GM19468 (cell line): ENCODE measurements at regions not wholly inside any gene's neighbourhood (a gene's known extent, or its start where the extent isn't known, plus 50 kb on each side); places are given as distances from the start of the nearest gene placed in this dataset.
"Not testable (repeated sequence)": the region's sequence is repeated elsewhere in the genome, so short reads cannot be mapped to it uniquely, and the experiment has no call there.

Experiments
- ATAC-seq: cut with Tn5 transposase; IDR thresholded peaks from one replicate; pipeline ENCODE4 v1.9.1; 2021; ENCODE audit warnings: mild to moderate bottlenecking, moderate library complexity, moderate number of reproducible peaks; ENCODE audit not compliant: unreplicated experiment; ENCODE audit errors: extremely low read depth

- no peak for ATAC-seq
Observed at GRCh38 chr3:68676136-68676535, 256.2 kb downstream of the TAFA4 start.

DNA sequence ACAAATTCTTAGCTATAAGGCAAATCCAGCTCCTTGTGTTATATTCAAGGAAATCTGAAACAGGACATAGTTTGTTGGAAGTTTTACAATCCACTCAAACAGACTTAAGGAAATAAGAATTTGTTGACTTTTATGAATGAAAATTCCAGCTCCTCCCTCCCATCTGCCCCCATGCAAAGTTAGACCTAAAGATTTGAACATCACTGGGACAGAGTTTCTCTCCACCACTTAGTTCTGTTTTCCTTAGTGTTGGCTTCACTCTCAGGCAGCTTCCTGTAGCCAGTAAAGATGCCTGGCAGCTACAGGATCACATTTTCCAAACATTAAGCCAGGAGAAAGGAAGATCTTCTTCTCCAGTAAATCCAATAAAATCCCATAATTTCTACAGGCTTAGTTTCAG lies 265.0 kb downstream of the TAFA4 start:
- ATAC-seq: no peak

DNA sequence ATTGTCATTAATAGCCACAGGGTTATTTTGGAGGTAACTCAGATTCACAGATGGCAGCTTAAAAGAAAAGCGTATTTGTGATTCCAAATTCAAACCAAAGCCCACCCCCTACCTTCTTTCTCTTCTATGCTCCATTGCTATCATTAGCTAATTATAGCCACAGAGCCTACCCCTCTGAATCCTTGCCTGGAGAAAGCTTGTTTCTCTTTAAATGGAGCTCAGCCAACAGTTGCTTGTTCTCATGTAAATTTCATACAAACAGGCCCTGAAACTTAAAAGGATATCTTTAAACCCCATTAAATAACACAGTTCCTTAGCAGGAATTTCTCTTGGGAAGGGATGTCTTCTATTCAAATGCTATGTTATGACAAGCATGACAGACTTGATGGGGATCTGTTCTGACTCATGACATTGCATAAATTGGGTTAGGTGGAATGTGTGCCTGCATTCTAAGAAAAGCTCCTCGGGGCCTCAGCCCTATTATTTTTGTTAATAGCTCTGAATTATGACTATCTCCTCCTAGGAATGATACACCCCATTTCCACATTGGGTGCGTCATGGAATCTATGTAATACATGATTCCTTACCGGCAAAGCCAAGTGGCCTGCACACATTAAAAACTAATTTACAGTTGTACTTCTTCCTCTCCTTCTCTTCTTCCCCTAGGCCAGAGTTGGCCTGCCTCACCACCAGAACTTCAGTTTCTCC lies 265.8 kb downstream of the TAFA4 start:
- ATAC-seq: no peak

GRCh38 chr3:68664276-68664675 lies 268.1 kb downstream of the TAFA4 start:
- no peak for ATAC-seq

GRCh38 chr3:68662176-68662575 lies 270.2 kb downstream of the TAFA4 start:
- no peak for ATAC-seq

DNA sequence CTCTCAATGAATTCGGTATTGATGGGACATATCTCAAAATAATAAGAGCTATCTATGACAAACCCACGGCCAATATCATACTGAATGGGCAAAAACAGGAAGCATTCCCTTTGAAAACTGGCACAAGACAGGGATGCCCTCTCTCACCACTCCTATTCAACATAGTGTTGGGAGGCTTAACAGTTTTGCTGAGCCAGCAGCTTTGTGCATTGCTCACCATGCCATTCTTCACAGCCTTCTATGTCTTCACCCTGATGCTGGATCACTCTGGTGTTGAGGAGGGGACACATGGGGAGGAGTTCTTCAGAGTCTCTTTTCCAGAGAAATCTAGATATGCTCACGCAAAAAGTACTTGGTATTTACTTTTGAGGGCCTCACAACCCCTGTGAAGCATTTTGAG lies 281.7 kb downstream of the TAFA4 start:
- ATAC-seq: not testable (repeated sequence)

- ATAC-seq: no peak
Observed at GRCh38 chr3:68648494-68648893, 283.9 kb downstream of the TAFA4 start.

DNA sequence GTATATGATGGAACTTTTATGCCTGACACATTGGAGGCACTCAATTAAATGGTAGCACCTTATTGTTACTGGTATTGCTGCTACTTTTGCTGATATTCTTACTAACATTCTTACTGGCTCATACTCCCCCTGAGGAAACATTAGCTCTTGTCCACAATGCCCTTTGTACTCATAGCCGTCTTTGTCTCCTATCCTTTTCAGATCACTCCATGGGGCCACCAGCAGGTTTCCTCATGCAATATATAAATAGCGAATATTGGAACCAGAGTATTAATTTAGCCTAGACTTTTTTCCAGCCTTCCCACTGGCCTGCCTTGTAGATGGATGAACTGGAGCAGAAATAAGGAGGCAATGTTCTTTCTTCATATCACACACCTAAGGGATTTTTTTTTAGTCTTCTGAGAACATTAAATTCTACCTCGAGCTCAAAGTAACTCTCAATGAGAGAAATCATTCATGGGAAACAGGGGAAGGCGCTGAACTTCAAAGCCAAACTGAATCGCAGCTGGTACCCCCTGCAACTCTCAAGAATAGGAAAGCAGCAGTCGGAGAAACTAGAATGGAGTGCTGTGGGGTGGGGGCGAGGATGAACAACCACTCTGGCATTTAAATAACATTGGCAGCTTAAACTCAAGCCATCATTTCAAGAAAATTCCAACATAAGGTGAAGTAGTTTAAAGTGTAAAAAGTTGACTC lies 300.3 kb downstream of the TAFA4 start:
- ATAC-seq: no peak

DNA sequence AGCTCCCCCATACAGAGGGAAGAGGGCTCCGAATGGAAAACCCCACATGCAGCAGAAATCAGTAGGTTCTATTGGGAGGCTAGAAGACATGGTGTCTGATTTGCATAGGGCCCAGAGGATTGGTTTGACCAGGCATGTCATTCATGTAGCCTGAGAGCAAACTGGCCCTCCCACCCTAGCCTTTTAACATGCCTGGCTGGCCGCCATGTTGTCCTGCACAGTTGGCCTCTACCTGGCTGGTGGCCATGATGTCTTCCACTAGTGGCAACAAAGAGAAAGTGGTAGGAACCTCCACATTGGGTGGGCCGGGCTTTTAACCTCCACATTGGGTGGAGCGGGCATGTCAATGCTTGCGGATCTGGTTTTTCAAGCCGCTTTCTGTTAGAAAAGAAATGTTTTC lies 312.1 kb downstream of the TAFA4 start:
- ATAC-seq: no peak

GRCh38 chr3:68614087-68614486 lies 318.3 kb downstream of the TAFA4 start:
- ATAC-seq: no peak

DNA sequence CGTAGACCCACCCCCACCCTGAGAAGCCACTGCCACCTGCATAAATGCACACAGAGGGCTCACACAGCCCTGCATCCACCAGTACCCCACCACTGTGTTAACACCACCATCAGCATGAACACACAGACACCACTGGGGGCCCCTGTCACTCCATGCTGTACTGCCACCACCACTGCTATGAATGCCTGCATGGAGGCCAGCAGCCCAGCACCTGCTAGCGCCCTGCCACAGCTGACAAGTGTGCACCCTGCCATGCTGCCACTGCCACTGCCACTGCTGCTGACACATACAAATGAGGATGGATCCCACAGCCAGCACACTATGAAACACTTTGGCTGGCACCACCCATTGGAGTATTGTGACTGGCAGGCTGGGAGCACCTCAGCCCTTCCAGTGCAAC lies 361.0 kb downstream of the TAFA4 start:
- no peak for ATAC-seq

GRCh38 chr3:68560728-68561127 lies 371.6 kb downstream of the TAFA4 start:
- no peak for ATAC-seq

- no peak for ATAC-seq
Observed at GRCh38 chr3:68535782-68536181, 396.6 kb downstream of the TAFA4 start.

- no peak for ATAC-seq
Observed at GRCh38 chr3:68523330-68523729, 409.0 kb downstream of the TAFA4 start.

- ATAC-seq: no peak
Observed at GRCh38 chr3:68515237-68515636, 417.1 kb downstream of the TAFA4 start.

DNA sequence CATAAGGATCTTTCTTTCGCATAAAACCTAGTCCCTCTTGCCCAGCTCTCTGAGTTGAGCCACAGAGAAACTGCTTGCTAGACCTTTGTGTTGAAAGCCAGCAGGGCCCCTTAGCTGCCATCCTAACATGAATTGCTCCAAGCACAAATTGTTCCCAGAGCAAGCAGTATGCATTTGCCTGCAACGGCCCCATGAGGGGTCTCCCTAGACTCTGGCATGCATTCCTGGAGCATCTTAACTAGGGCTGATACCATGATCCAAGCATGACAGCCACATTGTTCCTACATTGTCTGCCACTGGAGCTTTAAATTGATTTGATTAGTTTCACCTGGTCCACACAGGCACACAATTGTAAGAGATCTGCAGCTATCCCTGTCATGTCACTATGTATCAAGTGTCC lies 428.1 kb downstream of the TAFA4 start:
- no peak for ATAC-seq

GRCh38 chr3:68485845-68486244 lies 446.5 kb downstream of the TAFA4 start:
- not testable (repeated sequence) for ATAC-seq

DNA sequence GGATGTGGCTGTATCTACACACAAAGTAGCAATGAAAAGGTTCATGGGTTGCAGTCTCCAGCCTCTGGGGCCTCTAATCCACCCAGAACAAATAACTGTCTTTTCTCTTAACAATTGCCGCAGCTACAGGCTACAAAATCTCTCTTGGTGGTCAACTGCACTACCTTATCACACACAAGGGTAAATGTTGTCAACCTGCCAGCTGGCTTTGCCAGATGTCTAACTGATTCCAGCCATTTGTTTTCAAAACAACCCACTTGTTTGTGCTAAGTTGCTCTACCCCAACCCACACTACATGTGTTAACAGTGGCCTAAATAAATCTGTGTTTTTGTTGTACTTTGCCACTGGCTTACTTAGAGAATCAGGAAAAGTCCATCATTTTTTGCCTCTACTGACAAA lies 447.3 kb downstream of the TAFA4 start:
- no peak for ATAC-seq

DNA sequence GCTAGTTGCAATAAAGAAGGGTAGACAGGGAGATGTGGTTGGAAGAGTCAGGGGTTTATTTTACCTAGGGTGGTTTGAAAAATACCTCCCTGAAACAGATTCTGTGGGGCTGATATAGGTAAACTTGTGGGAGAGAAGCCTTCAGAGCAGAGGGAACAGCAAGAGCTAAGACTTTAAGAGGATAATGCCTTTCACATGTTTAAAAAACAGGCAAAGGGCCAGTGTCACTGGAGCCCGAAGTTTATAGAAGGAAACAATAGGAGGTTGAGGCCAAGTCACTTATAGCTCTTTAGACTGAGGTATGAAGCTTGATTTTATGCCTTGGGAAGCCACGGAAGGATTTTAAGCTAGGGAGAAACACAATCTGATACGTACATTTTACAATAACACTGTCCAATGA lies 448.7 kb downstream of the TAFA4 start:
- no peak for ATAC-seq

- ATAC-seq: no peak
Observed at GRCh38 chr3:68483041-68483440, 449.3 kb downstream of the TAFA4 start.

DNA sequence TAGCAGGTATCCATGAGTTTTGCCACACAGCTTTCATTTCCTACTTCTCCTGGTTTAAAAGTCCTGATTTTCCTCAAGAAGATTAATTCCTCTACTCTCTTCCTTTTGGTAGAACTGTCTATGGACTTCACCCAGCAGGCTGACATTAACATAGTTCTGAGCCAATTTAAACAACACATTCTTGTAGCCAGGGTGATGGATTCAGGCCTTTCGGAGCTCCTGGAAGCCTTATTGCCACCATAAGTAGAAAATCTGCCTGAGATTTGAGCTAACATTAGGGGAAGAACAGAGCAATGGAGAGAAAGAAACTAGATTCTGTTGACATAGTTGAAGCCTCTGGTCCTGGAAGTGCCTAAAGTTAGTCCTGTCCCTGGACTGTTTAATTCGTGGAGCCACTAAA lies 449.8 kb downstream of the TAFA4 start:
- no peak for ATAC-seq

GRCh38 chr3:68479779-68480178 lies 452.6 kb downstream of the TAFA4 start:
- ATAC-seq: no peak
